K562 (cell line): ENCODE measurements at regions not wholly inside any gene's neighbourhood (a gene's known extent, or its start where the extent isn't known, plus 50 kb on each side); places are given as distances from the start of the nearest gene placed in this dataset.

ENCODE experiments used
- ATAC-seq: fragments of 200-7000 bp; cut with Tn5 transposase; 3 replicates; pipeline ENCODE4 v1.9.1; 2020; ENCODE audit warnings: moderate library complexity
- BruUV-seq: library from RNA; stranded (reverse); fragments of 400-500 nt; replicated peaks from 2 replicates; lab custom pipeline; 2021; lab: Mats Ljungman, UMichigan
- CTCF ChIA-PET: fragments of 300-600 bp; formaldehyde crosslinking; extraction: SDS; loops from one replicate; lab custom pipeline; 2021; ENCODE audit warnings: low intra/inter-chr PET ratio; lab: Yijun Ruan, JAX
- POLR2A ChIA-PET: fragments of 300-600, 350-650 bp; sonication (Branson Sonifier 250); formaldehyde crosslinking; extraction: SDS; loops from one replicate; lab custom pipeline; 2021; ENCODE audit warnings: antibody characterized with exemption, inconsistent platforms; lab: Yijun Ruan, JAX
- DNase-seq, 4 experiments: peaks; one replicate each; pipeline versions ENCODE4 v3.0.0 to v3.0.0-alpha.2; 2011 to 2018; ENCODE audit warnings: low spot score in 3 of 4, mixed read lengths in 3 of 4; ENCODE audit errors: extremely low read depth in 1 of 4
- FAIRE-seq: peaks from 2 replicates; lab custom pipeline; 2011; peaks lifted over from hg19 to GRCh38; lab: Jason Lieb, UNC
- H2AFZ ChIP-seq: 2 replicates; pipeline ENCODE4 v1.6.0; 2011; ENCODE audit warnings: low read depth, low read length, control low read depth, inconsistent platforms
- H3K27ac ChIP-seq: fragments of 200-600 bp; 3 replicates; pipeline ENCODE4 v1.8.0; 2011; ENCODE audit warnings: low read depth, mild to moderate bottlenecking, control low read depth, inconsistent platforms, low read length, moderate library complexity, mixed read lengths; ENCODE audit errors: extremely low read depth
- H3K27me3 ChIP-seq, 2 experiments: fragments of 300-600 bp in 1 of 2; 2 replicates in 1 of 2; 3 replicates in 1 of 2; pipeline versions ENCODE4 v1.6.0 to v1.8.0; 2011; ENCODE audit warnings: inconsistent platforms in 2 of 2, low read length in 2 of 2, mild to moderate bottlenecking in 1 of 2, mixed read lengths in 1 of 2, moderate library complexity in 1 of 2; ENCODE audit not compliant: control insufficient read depth in 2 of 2, insufficient read depth in 2 of 2
- H3K36me3 ChIP-seq: fragments of 300-600 bp; 3 replicates; pipeline ENCODE4 v1.8.0; 2011; ENCODE audit warnings: mild to moderate bottlenecking, low read length, inconsistent platforms; ENCODE audit not compliant: control insufficient read depth, insufficient read depth
- H3K4me1 ChIP-seq, 2 experiments: fragments of 200-600 bp in 1 of 2; replicated peaks in 1 of 2; 2 replicates in 1 of 2; 3 replicates in 1 of 2; pipeline versions ENCODE4 v1.5.1 to v1.8.0; 2011; ENCODE audit warnings: inconsistent platforms in 2 of 2, low read length in 2 of 2, mild to moderate bottlenecking in 1 of 2, mixed read lengths in 1 of 2, moderate library complexity in 1 of 2; ENCODE audit not compliant: control insufficient read depth in 2 of 2, insufficient read depth in 2 of 2
- H3K4me2 ChIP-seq: 2 replicates; pipeline ENCODE4 v1.6.1; 2011; ENCODE audit warnings: low read length, control low read depth, inconsistent platforms, mixed read lengths; ENCODE audit not compliant: insufficient read depth
- H3K4me3 ChIP-seq: fragments of 200-600 bp; sonication (generic), shearing (Covaris generic); 2 replicates; pipeline ENCODE4 v1.5.1; 2016; ENCODE audit warnings: control low read depth, inconsistent platforms
- H3K79me2 ChIP-seq: fragments of 200-600 bp; 3 replicates; pipeline ENCODE4 v1.8.0; 2011; ENCODE audit warnings: low read length, inconsistent platforms; ENCODE audit not compliant: control insufficient read depth, insufficient read depth
- H3K9ac ChIP-seq, 2 experiments: 2 replicates each; pipeline versions ENCODE4 v1.6.0 to v1.6.1; 2011; ENCODE audit warnings: low read depth in 2 of 2, low read length in 2 of 2, control low read depth in 1 of 2, inconsistent platforms in 1 of 2, mild to moderate bottlenecking in 1 of 2, mixed read lengths in 1 of 2; ENCODE audit not compliant: insufficient read depth in 1 of 2
- H3K9me1 ChIP-seq: one replicate; pipeline ENCODE4 v1.6.0; 2011; ENCODE audit warnings: inconsistent platforms, mild to moderate bottlenecking, low read length, moderate library complexity; ENCODE audit not compliant: control insufficient read depth, insufficient read depth
- H3K9me3 ChIP-seq: replicated peaks from 2 replicates; pipeline ENCODE4 v1.5.1; 2011; ENCODE audit warnings: low read depth, low read length, inconsistent platforms; ENCODE audit not compliant: control insufficient read depth, insufficient read depth
- H4K20me1 ChIP-seq: replicated peaks from 2 replicates; pipeline ENCODE4 v1.6.1; 2011; ENCODE audit warnings: low read length, inconsistent platforms, mixed read lengths; ENCODE audit not compliant: control insufficient read depth, insufficient read depth
- CAMTA2 ChIP-seq: fragments of 250-450 bp; sonication (Bioruptor Pico); conservative IDR thresholded peaks from 2 replicates; pipeline ENCODE4 v1.5.1; 2022
- CBX8 ChIP-seq: fragments of 200-600 bp; sonication (generic); IDR thresholded peaks from 2 replicates; pipeline ENCODE4 v1.6.1; 2012; ENCODE audit warnings: borderline replicate concordance, mixed run types, low read depth, mild to moderate bottlenecking, moderate library complexity, mixed read lengths, low read length, control low read depth, inconsistent platforms; ENCODE audit not compliant: poor library complexity, severe bottlenecking; ENCODE audit errors: extremely low read depth
- DDX20 ChIP-seq: fragments of 450-650 bp; IDR thresholded peaks from 2 replicates; pipeline ENCODE4 v1.6.1; 2016; ENCODE audit warnings: missing genetic modification characterization, low read depth, mild to moderate bottlenecking, missing compliant biosample characterization, moderate library complexity
- MAFF ChIP-seq: IDR thresholded peaks from 2 replicates; pipeline ENCODE4 v1.6.1; 2012; ENCODE audit warnings: low read length, improper control_type of control experiment
- MXI1 ChIP-seq: IDR thresholded peaks from 2 replicates; pipeline ENCODE4 v1.6.1; 2011; ENCODE audit warnings: low read depth, mild to moderate bottlenecking, improper control_type of control experiment, low read length
- NFIC ChIP-seq: fragments of 450-650 bp; IDR thresholded peaks from 2 replicates; pipeline ENCODE4 v1.6.1; 2017; ENCODE audit warnings: mild to moderate bottlenecking, inconsistent platforms
- NR1H2 ChIP-seq: sonication (generic); formaldehyde crosslinking; IDR thresholded peaks from 2 replicates; pipeline ENCODE4 v1.4.0; 2020; ENCODE audit warnings: mild to moderate bottlenecking, missing genetic modification reagents
- PRDM10 ChIP-seq: fragments of 450-650 bp; IDR thresholded peaks from 2 replicates; pipeline ENCODE4 v1.6.1; 2018; ENCODE audit not compliant: partially characterized antibody
- PRMT5 ChIP-seq: sonication (generic); formaldehyde crosslinking; IDR thresholded peaks from 2 replicates; pipeline ENCODE4 v1.5.0; 2020; ENCODE audit warnings: missing genetic modification reagents
- RBM25 ChIP-seq: fragments of 200-400 bp; formaldehyde crosslinking; IDR thresholded peaks from 2 replicates; pipeline ENCODE4 v1.6.1; 2018; ENCODE audit warnings: low read length, low read depth, moderate library complexity; ENCODE audit not compliant: severe bottlenecking
- SNIP1 ChIP-seq: fragments of 450-650 bp; IDR thresholded peaks from 2 replicates; pipeline ENCODE4 v1.7.1; 2017; ENCODE audit warnings: low read depth, mild to moderate bottlenecking
- TAF7 ChIP-seq: fragments of 450-650 bp; IDR thresholded peaks from 2 replicates; pipeline ENCODE4 v1.6.1; 2016; ENCODE audit warnings: missing genetic modification characterization, missing compliant biosample characterization
- TARDBP ChIP-seq: fragments of 450-650 bp; IDR thresholded peaks from 2 replicates; pipeline ENCODE4 v1.6.1; 2016
- ZNF586 ChIP-seq: fragments of 450-650 bp; formaldehyde crosslinking; conservative IDR thresholded peaks from 2 replicates; pipeline ENCODE4 v1.4.0; 2020; ENCODE audit warnings: mild to moderate bottlenecking, moderate library complexity
- in situ Hi-C: fragments of 300-500 bp; cut with MboI; formaldehyde crosslinking; loops from 4 replicates; pipeline ENCODE4 v1.15.0; 2018; ENCODE audit warnings: inconsistent platforms, mixed read lengths
- intact Hi-C: fragments of 100-400 bp; cut with micrococcal nuclease; formaldehyde crosslinking; loops from 2 replicates; pipeline ENCODE4 v1.14.2; 2022

- TF ChIP-seq PRDM10 = no peak
- no peak for TF ChIP-seq ZNF586 (CRISPR knock-in tag)
- TF ChIP-seq RBM25 = no peak
- no peak for TF ChIP-seq MAFF
- no peak for TF ChIP-seq MXI1
- no peak for TF ChIP-seq TAF7
- no peak for TF ChIP-seq CAMTA2
Measured at GRCh38 chr1:169042377-169042776, 64.1 kb upstream of the ATP1B1 start (continued).

GRCh38 chr1:169043823-169044222 lies 62.7 kb upstream of the ATP1B1 start:
- TF ChIP-seq DDX20 (tag) = no peak
- no peak for TF ChIP-seq PRMT5 (CRISPR knock-in tag)
- no peak for TF ChIP-seq CBX8
- no peak for TF ChIP-seq NR1H2 (CRISPR knock-in tag)
- no peak for TF ChIP-seq NFIC
- TF ChIP-seq SNIP1 = no peak
- TF ChIP-seq TARDBP = no peak
- H3K4me2 ChIP-seq = no peak overlapping the region
- CTCF ChIA-PET = no interaction called here
- BruUV-seq = no TSS peak
- ATAC-seq (no peak; the same call in 2 of the 3 replicates), FAIRE-seq (no peak), DNase-seq (no peak)
- intact Hi-C loops = no loop called here
- H3K27me3 ChIP-seq = peaks cover 0 to 4% of the 10 kb centered on the region in 2 experiments; a peak in 1 of 5 replicates
- no peaks in the 10 kb centered on the region for H3K9me1 ChIP-seq
- H3K4me1 ChIP-seq = no peaks in the 10 kb centered on the region; a peak in 1 of 5 replicates
- POLR2A ChIA-PET = no interaction called here
- H4K20me1 ChIP-seq = no peaks in the 10 kb centered on the region
- no peaks in the 10 kb centered on the region for H3K79me2 ChIP-seq
- H3K9ac ChIP-seq = no peak overlapping the region
- H3K4me3 ChIP-seq = no peak overlapping the region
- H3K9me3 ChIP-seq = no peaks in the 10 kb centered on the region
- no peaks in the 10 kb centered on the region for H3K36me3 ChIP-seq
- in situ Hi-C loops = no loop called here
- H2AFZ ChIP-seq = no peak overlapping the region
- H3K27ac ChIP-seq = no peak overlapping the region
